HCT116 (cell line): ENCODE measurements at regions not wholly inside any gene's neighbourhood (a gene's known extent, or its start where the extent isn't known, plus 50 kb on each side); places are given as distances from the start of the nearest gene placed in this dataset.

Experiments
- ATAC-seq: fragments of 200-7000 bp; cut with Tn5 transposase; 2 replicates; pipeline ENCODE4 v1.9.1; 2020; ENCODE audit warnings: mild to moderate bottlenecking, moderate library complexity
- BruUV-seq: library from RNA; stranded (reverse); fragments of 400-500 nt; replicated peaks from 2 replicates; lab custom pipeline; 2021; lab: Mats Ljungman, UMichigan
- CTCF ChIA-PET: fragments of 300-600 bp; sonication (Branson Sonifier 250); formaldehyde crosslinking; loops from one replicate; lab custom pipeline; 2021; ENCODE audit warnings: antibody characterized with exemption; lab: Charles Lee
- POLR2A ChIA-PET: fragments of 300-600, 350-600 bp; sonication (Branson Sonifier 250); formaldehyde crosslinking; loops from one replicate; lab custom pipeline; 2021; ENCODE audit warnings: antibody characterized with exemption; lab: Charles Lee
- RAD21 ChIA-PET, 2 experiments: fragments of 300-600 bp; sonication (Branson Sonifier 250); formaldehyde crosslinking; loops; one replicate each; lab custom pipeline; 2023; ENCODE audit warnings: low total read pairs in 2 of 2; ENCODE audit not compliant: uncharacterized antibody in 2 of 2, unreplicated experiment in 2 of 2, low non-redundant PET in 1 of 2; lab: Charles Lee
- DNase-seq: peaks from one replicate; pipeline ENCODE4 v3.0.0-alpha.2; 2010; ENCODE audit warnings: low read depth, low spot score
- H2AFZ ChIP-seq: fragments of 200-600 bp; shearing (Covaris generic), sonication (generic); 2 replicates; pipeline ENCODE4 v1.6.1; 2017; ENCODE audit warnings: low read depth, mixed run types, mixed read lengths, antibody characterized with exemption, low read length; ENCODE audit not compliant: poor library complexity, severe bottlenecking
- H3K27ac ChIP-seq: 2 replicates; pipeline ENCODE4 v1.5.1; 2012; ENCODE audit warnings: low read depth, low read length
- H3K27me3 ChIP-seq: fragments of 200-600 bp; sonication (generic); 2 replicates; pipeline ENCODE4 v1.6.1; 2016; ENCODE audit warnings: mixed run types, low read length, mixed read lengths; ENCODE audit not compliant: insufficient read depth
- H3K36me3 ChIP-seq, 2 experiments: fragments of 200-500 bp in 1 of 2; fragments of 200-600 bp in 1 of 2; sonication (Bioruptor generic) in 1 of 2; sonication (generic) in 1 of 2; 2 replicates each; pipeline versions ENCODE4 v1.5.1 to v1.6.1; 2014 to 2016; ENCODE audit warnings: low read length in 2 of 2, inconsistent platforms in 1 of 2, mixed read lengths in 1 of 2, mixed run types in 1 of 2; ENCODE audit not compliant: insufficient read depth in 2 of 2, control insufficient read depth in 1 of 2
- H3K4me1 ChIP-seq, 2 experiments: fragments of 200-600 bp in 1 of 2; sonication (generic) in 1 of 2; 2 replicates each; pipeline versions ENCODE4 v1.5.1 to v1.6.1; 2012 to 2017; ENCODE audit warnings: low read length in 2 of 2, inconsistent platforms in 1 of 2, mild to moderate bottlenecking in 1 of 2, mixed read lengths in 1 of 2, mixed run types in 1 of 2, moderate library complexity in 1 of 2; ENCODE audit not compliant: insufficient read depth in 2 of 2, control insufficient read depth in 1 of 2
- H3K4me2 ChIP-seq: fragments of 200-600 bp; sonication (generic); 2 replicates; pipeline ENCODE4 v1.6.1; 2017; ENCODE audit warnings: mixed run types, low read length, mixed read lengths
- H3K4me3 ChIP-seq, 2 experiments: fragments of 200-600 bp in 1 of 2; sonication (generic) in 1 of 2; replicated peaks in 1 of 2; 2 replicates each; pipeline ENCODE4 v1.5.1; 2011 to 2016; ENCODE audit warnings: low read length in 2 of 2, control low read depth in 1 of 2, low read depth in 1 of 2, mild to moderate bottlenecking in 1 of 2, mixed read lengths in 1 of 2, mixed run types in 1 of 2
- H3K79me2 ChIP-seq: fragments of 200-600 bp; sonication (generic); 2 replicates; pipeline ENCODE4 v1.6.1; 2017; ENCODE audit warnings: mild to moderate bottlenecking, mixed run types, low read length, moderate library complexity, mixed read lengths; ENCODE audit not compliant: insufficient read depth
- H3K9ac ChIP-seq: fragments of 200-600 bp; sonication (generic); 2 replicates; pipeline ENCODE4 v1.6.1; 2016; ENCODE audit warnings: low read length, mixed read lengths
- H3K9me2 ChIP-seq: fragments of 200-600 bp; sonication (generic), shearing (Covaris generic); 2 replicates; pipeline ENCODE4 v1.6.1; 2017; ENCODE audit warnings: mixed run types, mild to moderate bottlenecking, moderate library complexity; ENCODE audit not compliant: insufficient read depth
- H3K9me3 ChIP-seq, 2 experiments: fragments of 200-500 bp in 1 of 2; fragments of 200-600 bp in 1 of 2; sonication (Bioruptor generic) in 1 of 2; sonication (generic) in 1 of 2; 2 replicates each; pipeline ENCODE4 v1.6.1; 2014 to 2017; ENCODE audit warnings: low read length in 2 of 2, mixed read lengths in 2 of 2, inconsistent platforms in 1 of 2, low read depth in 1 of 2, mild to moderate bottlenecking in 1 of 2, mixed run types in 1 of 2, moderate library complexity in 1 of 2; ENCODE audit not compliant: control insufficient read depth in 1 of 2, insufficient read depth in 1 of 2
- H4K20me1 ChIP-seq: fragments of 200-600 bp; sonication (generic), shearing (Covaris generic); 2 replicates; pipeline ENCODE4 v1.6.1; 2017; ENCODE audit warnings: mixed run types, mild to moderate bottlenecking, moderate library complexity; ENCODE audit not compliant: insufficient read depth
- ELF1 ChIP-seq: IDR thresholded peaks from 2 replicates; pipeline ENCODE4 v1.6.1; 2012; ENCODE audit warnings: low read depth, borderline replicate concordance
- FOSL1 ChIP-seq: IDR thresholded peaks from 2 replicates; pipeline ENCODE4 v1.6.1; 2012; ENCODE audit warnings: low read depth
- POLR2AphosphoS5 ChIP-seq: IDR thresholded peaks from 2 replicates; pipeline ENCODE4 v1.6.1; 2011; ENCODE audit warnings: mild to moderate bottlenecking, low read depth, low read length, moderate library complexity
- SIN3A ChIP-seq: IDR thresholded peaks from 2 replicates; pipeline ENCODE4 v1.6.1; 2012; ENCODE audit warnings: low read depth
- SRF ChIP-seq: IDR thresholded peaks from 2 replicates; pipeline ENCODE4 v1.6.1; 2012; ENCODE audit warnings: low read depth
- intact Hi-C: fragments of 100-400 bp; cut with micrococcal nuclease; formaldehyde crosslinking; loops from 2 replicates; pipeline ENCODE4 v1.10.0; 2022
- TF ChIP-seq, protein P1 (sequence below): IDR thresholded peaks from 2 replicates; pipeline ENCODE4 v1.6.1; 2012; ENCODE audit warnings: low read depth
- TF ChIP-seq, protein P2 (sequence below): IDR thresholded peaks from 2 replicates; pipeline ENCODE4 v1.6.1; 2011; ENCODE audit warnings: mild to moderate bottlenecking, low read length, moderate library complexity; ENCODE audit not compliant: insufficient replicate concordance; ENCODE audit errors: extremely low read depth

DNA sequence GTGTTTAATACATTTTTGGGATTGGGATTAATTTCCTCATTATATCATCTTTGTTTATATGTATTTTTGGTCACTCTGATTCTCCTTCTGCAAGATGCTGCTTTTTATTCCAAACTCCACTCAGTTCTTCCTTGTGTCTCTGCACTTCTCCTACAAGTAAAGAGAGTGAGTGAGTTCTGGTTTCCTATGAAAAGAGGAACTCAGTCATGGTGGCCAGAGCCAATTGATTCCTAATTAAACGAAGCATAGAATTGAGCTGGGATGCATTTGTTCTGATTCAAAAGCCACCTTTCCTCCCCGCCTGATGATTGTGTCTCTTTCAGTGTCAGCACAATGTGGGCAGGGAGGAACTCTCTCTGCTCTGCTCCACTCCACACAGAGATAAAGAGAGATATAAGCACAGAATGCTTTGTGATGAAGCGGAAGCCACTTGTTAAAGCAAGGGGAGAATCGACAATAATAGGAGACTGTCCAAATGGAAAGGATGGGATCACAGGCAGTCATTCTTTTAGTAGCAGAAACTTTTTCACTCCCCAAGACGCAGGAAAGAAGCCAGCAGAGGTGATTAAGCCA, 121.3 kb upstream of the GOT2 start:
- ChIA-PET RAD21 (no interaction called here), POLR2A (no interaction called here), CTCF (no interaction called here)
- H3K4me1 ChIP-seq, result no peaks in the 10 kb centered on the region
- H3K9ac ChIP-seq, result no peak overlapping the region
- H4K20me1 ChIP-seq, result no peaks in the 10 kb centered on the region
- 0 out of 2 replicates have a peak, but pooled peaks cover 3% of the 10 kb centered on the region for H3K27me3 ChIP-seq
- DNase-seq, result no peak
- H3K4me3 ChIP-seq, result no peak overlapping the region
- H3K4me2 ChIP-seq, result no peak overlapping the region
- no TSS peak for BruUV-seq
- intact Hi-C loops, result no loop called here
- no peak overlapping the region for H3K27ac ChIP-seq
- H3K9me2 ChIP-seq, result no peaks in the 10 kb centered on the region
- no peak overlapping the region for H2AFZ ChIP-seq
- no peaks in the 10 kb centered on the region for H3K9me3 ChIP-seq
- TF ChIP-seq POLR2AphosphoS5 (no peak), ELF1 (no peak), SIN3A (no peak), SRF (no peak), FOSL1 (no peak)
- TF ChIP-seq, protein P1, sequence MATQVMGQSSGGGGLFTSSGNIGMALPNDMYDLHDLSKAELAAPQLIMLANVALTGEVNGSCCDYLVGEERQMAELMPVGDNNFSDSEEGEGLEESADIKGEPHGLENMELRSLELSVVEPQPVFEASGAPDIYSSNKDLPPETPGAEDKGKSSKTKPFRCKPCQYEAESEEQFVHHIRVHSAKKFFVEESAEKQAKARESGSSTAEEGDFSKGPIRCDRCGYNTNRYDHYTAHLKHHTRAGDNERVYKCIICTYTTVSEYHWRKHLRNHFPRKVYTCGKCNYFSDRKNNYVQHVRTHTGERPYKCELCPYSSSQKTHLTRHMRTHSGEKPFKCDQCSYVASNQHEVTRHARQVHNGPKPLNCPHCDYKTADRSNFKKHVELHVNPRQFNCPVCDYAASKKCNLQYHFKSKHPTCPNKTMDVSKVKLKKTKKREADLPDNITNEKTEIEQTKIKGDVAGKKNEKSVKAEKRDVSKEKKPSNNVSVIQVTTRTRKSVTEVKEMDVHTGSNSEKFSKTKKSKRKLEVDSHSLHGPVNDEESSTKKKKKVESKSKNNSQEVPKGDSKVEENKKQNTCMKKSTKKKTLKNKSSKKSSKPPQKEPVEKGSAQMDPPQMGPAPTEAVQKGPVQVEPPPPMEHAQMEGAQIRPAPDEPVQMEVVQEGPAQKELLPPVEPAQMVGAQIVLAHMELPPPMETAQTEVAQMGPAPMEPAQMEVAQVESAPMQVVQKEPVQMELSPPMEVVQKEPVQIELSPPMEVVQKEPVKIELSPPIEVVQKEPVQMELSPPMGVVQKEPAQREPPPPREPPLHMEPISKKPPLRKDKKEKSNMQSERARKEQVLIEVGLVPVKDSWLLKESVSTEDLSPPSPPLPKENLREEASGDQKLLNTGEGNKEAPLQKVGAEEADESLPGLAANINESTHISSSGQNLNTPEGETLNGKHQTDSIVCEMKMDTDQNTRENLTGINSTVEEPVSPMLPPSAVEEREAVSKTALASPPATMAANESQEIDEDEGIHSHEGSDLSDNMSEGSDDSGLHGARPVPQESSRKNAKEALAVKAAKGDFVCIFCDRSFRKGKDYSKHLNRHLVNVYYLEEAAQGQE, result no peak
- TF ChIP-seq, protein P2, sequence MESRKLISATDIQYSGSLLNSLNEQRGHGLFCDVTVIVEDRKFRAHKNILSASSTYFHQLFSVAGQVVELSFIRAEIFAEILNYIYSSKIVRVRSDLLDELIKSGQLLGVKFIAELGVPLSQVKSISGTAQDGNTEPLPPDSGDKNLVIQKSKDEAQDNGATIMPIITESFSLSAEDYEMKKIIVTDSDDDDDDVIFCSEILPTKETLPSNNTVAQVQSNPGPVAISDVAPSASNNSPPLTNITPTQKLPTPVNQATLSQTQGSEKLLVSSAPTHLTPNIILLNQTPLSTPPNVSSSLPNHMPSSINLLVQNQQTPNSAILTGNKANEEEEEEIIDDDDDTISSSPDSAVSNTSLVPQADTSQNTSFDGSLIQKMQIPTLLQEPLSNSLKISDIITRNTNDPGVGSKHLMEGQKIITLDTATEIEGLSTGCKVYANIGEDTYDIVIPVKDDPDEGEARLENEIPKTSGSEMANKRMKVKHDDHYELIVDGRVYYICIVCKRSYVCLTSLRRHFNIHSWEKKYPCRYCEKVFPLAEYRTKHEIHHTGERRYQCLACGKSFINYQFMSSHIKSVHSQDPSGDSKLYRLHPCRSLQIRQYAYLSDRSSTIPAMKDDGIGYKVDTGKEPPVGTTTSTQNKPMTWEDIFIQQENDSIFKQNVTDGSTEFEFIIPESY, result no peak
- TF ChIP-seq, all 23 proteins: peak for 0
- Histone ChIP-seq H3K79me2 (no peaks in the 10 kb centered on the region), H3K36me3 (no peaks in the 10 kb centered on the region)
- no peak for ATAC-seq
